ENCODE measurements at regions not wholly inside any gene's neighbourhood (a gene's known extent, or its start where the extent isn't known, plus 50 kb on each side); places are given as distances from the start of the nearest gene placed in this dataset.
"Not testable (repeated sequence)": the region's sequence is repeated elsewhere in the genome, so short reads cannot be mapped to it uniquely, and the experiment has no call there.

DNA sequence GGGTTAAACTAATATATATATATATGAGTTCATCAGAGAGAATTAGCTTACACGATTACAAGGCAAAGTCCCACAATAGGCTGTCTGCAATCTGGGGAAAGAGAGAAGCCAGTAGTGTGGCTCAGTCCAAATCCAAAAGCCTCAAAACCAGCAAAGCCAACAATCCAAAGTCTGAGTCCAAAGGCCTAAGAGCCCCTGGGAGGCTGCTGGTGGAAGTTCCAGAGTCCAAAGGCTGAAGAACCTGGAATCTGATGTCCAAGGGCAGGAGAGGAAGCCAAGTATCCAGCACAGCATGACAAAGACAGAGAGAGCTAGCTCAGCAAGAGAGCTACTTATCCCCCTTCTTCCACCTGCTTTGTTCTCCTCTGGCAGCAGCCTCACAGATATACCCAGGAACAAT, 274.7 kb upstream of the ID4 start:
- no peak for DNase-seq (ENCODE audit: low read depth in 4 of 4, low spot score in 3 of 4)

DNA sequence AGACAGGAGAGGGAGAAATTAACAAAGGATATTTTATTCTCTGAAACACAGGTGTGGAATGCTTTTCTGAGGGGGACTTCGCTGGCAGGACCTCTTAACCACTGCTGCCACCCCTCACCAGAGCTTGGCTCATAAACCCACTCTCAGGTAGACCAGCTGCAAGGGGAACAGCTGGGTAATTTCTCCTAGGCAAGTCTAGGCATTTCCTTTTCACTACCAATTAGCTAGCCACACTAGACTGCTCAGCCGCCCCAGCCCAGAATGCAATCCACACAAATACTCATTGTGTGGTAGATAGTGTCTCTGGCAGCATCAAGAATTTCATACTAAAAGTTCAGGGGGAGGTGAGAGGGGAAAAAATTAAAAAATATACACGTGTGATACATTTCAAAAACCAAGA, 267.6 kb upstream of the ID4 start:
- no peak for DNase-seq (ENCODE audit: low read depth in 4 of 4, low spot score in 3 of 4)

DNA sequence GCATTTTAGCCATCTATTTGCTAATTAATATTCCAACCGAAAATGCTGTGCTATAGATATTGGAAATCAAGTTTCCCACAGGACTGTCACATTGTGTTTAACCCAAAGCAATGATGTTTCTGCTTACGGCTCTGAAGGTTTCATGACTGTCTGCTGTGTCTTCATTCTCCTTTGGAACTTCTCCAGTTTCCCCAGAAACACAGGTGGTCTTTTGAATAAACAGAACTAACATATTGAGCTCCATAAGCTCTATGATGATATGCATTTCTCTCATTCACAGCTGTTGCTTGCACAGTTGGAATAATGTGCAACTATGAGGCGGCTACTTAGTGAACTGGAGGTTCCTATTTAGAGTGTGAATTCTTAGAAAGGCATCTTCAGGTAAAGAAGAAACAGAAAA, 266.0 kb upstream of the ID4 start:
- DNase-seq (ENCODE audit: low read depth in 4 of 4, low spot score in 3 of 4) = no peak

DNA sequence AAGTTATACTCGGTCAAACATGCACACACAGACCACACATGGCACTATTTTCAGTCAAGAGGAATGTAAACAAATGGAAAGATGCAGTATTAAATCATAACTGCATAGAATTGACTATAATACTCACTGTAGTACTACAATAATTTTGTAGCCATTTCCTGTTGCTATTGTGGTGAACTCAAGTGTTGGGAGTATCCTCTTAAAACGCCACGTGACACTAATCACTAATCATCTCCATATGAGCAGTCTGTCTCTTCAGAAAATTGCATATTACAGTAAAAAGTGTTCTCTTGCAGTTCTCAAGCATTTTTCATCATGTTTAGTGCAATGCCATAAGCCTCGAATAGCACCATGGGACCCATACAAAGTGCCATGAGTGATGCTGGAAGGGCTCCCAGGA, 258.7 kb upstream of the ID4 start:
- no peak for DNase-seq (ENCODE audit: low read depth in 4 of 4, low spot score in 3 of 4)

DNA sequence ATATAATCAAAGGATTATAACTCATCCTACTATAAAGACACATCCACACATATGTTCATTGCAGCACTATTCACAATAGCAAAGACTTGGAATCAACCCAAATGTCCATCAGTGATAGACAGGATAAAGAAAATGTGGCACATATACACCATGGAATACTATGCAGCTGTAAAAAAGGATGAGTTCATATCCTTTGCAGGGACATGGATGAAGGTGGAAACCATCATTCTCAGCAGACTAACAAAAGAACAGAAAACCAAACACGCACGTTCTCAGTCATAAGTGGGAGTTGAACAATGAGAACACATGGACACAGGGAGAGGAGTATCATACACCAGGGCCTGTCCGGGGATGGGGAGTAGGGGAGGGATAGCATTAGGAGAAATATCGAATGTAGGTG, 253.0 kb upstream of the ID4 start:
- DNase-seq (ENCODE audit: low read depth in 4 of 4, low spot score in 3 of 4) = not testable (repeated sequence)

DNA sequence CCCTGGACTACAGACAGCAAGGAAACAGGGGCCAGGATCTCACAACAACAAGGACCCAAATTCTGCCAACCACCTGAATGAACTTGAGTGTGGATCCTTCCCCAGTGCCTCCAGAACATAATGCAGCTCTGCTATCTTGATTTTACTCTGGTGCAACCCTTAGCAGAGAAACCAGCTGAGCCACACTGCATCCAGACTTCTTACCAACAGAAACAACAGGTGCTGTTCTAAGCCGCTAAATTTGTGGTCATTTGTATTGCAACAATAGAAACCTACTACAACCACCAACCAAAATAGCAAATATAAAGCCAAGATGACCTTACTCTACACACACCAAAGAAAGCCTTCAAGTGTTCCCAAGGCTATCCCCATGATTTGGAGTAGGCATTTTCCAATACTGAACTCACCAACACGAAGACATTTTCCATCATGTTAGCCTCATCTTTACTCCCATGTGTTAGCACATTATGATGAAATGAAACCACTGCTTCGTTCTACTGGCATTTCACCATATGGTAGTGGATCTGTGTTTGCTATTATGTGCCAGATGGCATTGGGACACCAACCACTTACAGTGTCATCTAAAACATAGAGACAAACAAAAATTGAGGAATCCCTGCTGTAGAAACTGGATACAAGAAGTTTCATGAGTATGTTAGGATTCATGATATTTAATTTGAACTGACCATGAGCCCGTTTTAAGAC, 249.8 kb upstream of the ID4 start:
- no peak for DNase-seq (ENCODE audit: low read depth in 4 of 4, low spot score in 3 of 4)

DNA sequence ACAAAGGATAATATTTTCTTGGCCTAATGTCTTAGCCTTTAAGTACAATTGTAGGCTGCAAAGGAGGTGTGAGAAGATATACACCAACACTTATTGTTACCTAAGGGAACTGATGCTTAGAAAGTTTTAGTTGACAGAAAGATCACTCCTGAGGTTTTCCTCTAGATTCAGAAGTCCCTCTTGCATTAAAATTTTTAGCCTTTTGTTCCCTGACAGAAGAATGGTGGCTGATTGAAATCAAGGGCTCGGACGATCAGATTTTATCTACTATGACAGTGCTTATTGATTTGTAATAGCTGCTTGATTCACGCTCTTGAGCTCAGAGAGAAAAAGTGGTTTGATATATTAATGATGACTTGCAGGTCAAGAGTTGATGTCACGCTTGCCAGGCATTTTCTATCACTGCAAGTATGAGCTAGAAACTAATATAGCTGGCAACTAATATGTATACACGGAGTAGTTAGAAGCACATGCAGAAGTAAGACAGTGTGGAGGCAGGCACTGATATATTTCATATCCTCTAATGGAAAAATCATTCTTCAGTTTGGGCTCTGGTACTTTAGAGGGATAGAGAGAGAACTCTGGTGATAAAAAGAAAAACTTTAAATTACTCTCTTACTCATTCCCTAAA, 246.6 kb upstream of the ID4 start:
- no peak for DNase-seq (ENCODE audit: low read depth in 4 of 4, low spot score in 3 of 4)

DNA sequence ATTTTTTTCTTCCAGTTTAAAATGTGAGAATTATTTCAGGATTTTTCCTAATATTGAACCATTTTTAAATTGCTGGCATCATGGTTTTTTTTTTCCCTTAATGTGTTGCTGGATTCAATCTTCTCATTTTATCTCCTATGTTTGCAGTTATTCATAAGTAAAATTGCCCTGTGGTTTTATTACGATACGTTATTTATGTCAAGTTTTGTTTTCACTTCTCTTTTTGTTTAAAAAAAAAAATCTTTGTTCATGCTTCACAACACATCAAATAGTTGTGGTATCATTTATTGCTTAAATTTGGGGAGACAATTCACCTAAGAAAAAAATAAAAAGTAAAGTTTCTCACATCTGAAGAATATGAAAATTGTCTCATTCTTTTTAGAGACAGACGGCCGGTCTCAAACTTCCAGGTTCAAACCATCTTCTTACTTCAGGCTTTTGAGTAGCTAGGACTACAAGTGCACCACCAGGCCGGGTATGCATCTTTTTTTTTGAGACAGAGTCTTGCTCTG, 239.3 kb upstream of the ID4 start:
- DNase-seq (ENCODE audit: low read depth in 4 of 4, low spot score in 3 of 4) = no peak

DNA sequence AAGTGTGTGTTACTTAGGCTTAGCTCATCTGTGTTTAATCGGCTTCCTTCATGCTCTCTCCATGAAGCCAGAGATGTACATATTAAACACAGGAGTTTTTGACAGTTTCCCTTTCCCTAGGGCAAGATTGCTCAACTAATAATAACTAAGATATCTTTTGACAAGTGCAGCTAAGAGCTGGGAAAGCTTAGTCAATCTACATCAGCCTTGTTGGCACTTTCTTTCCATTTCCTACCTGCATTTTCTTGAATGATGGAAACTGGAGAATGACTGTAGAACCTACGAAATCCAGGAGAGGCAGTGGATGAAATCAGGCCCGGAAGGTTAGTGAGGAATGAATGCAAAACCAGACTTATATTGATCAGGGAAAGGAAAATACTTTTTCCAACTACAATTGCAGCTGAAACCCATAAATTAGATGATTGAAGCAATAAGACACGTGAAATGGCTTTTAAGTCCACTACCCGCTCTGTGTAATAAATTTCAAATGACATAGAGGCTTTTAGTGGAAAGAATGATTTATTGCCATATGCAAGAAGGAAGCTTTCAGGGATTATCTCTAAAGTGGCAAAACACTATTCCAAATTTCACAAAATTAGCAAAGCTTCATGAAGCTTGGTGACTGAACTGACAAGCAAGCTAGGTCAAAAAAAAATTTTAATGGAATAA, 237.2 kb upstream of the ID4 start:
- DNase-seq (ENCODE audit: low read depth in 4 of 4, low spot score in 3 of 4) = no peak

DNA sequence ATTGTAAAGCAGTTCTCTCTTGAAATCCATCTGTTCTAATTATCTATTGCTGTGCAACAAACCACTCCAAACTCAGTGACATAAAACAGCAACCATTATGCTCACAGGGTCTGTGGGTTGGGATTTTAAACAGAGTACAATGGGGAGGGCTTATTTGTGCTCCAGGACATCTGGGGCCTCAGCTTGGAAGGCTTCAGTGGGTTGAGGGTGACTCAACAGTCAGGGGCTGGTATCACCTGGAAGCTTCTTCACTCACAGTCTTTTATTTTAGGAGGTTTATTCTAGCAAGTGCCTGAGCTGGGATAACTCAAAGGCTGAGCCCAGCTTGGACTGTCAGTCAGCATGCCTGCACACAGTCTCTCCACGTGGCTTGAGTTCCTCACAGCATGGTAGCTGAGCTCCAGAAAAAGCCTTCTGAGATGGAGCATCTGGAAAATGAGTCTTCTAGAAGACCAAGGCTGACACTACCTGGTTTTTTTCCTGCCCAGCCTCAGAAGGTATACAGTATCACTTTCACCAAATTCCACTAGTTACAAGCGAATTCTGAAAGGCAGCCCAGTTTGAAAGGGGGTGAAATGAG, 234.6 kb upstream of the ID4 start:
- no peak for DNase-seq (ENCODE audit: low read depth in 4 of 4, low spot score in 3 of 4)

DNA sequence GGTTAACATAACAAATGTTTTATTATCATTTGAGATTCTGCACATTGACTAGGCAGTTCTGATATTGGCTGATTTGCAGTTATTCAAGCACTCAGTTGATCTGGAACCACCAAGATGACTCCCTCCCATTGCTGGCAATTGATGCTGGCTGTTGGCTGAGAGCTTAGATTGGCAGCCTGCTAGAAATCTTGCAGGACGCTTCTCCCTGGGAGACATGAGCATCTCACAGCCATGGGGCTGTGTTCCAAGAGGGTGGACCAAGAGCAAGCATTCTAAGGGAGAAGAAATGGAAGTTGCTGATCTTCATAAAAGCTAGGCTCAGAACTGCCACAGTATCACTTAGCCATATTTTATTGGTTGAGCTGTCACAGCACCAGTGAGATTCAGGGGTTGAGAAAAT, 233.4 kb upstream of the ID4 start:
- DNase-seq (ENCODE audit: low read depth in 4 of 4, low spot score in 3 of 4) = no peak

DNA sequence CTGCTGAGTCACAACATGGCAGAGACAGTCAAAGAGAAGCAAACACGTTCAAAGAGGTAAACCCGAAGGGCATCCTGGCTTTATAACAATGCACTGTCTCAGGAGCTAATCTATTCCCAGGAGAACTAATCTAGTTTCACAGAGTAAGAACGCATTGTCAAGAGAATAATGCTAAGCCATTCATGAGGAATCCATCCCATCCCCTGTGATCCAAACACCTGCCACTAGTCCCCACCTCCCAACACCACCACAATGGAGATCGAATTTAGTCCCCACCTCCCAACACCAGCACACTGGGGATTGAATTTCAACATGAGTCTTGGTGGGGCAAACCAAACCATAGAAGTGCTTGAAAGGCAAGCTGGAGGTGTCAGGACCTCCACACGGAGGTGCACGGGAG, 231.5 kb upstream of the ID4 start:
- DNase-seq (ENCODE audit: low read depth in 4 of 4, low spot score in 3 of 4) = no peak

DNA sequence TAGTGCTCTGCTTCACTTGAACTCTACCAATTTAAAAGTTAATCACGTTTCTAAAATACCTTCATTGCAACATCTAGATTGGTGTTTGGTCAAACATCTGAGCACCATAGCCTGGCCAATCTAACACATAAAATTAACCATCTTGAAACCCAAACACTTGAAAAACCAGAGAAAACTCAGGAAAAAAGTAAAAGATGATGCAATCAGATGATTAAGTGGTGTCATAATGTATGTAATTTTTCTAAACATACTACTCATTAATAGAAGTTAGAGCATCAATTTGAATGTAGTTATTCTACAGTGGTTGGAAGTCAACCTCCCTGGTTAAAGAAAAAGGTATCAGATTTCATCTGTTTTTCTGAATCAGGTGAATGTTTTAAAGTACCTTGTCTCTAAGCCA, 228.6 kb upstream of the ID4 start:
- no peak for DNase-seq (ENCODE audit: low read depth in 4 of 4, low spot score in 3 of 4)

DNA sequence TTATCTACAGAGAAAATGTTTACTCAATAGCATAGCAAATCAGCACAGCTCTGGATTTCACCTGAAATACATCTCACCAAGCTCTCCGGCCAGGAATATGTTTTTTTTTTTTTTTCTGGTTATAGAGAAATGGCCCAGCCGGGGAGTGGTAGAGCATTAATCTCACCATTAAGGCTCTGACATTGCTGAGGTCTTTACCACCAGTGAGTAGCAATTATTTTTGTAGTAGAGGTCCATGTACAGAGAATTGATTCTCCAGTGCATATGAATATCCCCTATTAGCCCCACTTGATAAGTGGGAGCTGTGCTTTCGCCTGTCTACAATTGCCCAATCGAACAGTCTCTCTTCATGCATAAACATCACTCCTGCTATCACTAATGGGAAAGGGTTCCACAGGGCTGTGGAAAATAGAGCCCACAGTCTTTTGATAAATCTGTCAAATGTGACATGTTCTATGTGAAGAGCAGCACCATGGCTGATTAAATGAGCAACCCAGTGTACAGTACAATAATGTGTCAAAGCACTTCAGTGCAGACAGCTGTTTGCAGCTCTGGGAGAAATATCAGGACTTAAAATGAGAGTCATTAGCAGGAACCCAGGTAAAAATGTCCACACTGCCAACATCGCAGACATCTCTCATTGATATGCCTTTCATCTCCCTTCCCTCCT, 227.1 kb upstream of the ID4 start:
- no peak for DNase-seq (ENCODE audit: low read depth in 4 of 4, low spot score in 3 of 4)

DNA sequence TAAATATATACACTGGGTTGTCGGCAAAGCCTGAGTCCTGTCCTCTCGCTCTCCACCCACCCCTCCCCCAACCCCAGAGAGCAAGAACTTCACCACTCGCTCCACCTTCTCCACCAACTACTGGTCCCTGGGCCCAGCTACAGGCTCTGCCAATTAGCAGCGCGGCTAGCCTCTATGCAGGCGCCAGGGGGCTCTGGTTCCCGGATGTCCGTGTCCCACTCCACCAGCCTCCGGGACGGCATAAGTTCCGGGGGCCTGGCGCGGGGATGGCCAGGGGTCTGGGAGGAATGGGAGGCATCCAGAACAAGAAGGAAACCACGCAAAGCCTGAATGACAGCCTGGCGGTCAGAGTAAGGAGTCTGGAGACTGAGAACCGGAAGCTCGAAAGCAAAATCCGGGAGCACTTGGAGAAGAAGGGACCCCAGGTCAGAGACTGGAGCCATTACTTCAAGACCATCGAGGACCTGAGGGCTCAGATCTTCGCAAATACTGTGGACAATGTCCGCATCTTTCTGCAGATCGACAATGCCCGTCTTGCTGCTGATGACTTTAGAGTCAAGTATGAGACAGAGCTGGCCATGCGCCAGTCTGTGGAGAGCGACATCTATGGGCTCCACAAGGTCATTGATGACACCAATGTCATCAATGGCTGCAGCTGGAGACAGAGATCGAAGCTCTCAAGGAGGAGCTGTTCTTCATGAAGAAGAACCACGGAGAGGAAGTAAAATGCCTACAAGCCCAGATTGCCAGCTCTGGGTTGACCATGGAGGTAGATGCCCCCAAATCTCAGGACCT, 224.3 kb upstream of the ID4 start:
- not testable (repeated sequence) for DNase-seq (ENCODE audit: low read depth in 4 of 4, low spot score in 3 of 4)

DNA sequence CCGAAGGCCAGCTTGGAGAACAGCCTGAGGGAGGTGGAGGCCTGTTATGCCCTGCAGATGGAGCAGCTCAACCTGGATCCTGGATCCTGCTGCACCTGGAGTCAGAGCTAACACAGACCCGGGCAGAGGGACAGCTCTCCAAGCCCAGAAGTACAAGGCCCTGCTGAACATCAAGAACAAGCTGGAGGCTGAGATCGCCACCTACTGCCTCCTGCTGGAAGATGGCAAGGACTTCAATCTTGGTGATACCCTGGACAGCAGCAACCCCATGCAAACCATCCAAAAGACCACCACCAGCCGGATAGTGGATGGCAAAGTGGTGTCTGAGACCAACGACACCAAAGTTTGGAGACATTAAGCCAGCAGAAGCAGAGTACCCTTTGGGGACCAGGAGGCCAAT, 223.5 kb upstream of the ID4 start:
- no peak for DNase-seq (ENCODE audit: low read depth in 4 of 4, low spot score in 3 of 4)

DNA sequence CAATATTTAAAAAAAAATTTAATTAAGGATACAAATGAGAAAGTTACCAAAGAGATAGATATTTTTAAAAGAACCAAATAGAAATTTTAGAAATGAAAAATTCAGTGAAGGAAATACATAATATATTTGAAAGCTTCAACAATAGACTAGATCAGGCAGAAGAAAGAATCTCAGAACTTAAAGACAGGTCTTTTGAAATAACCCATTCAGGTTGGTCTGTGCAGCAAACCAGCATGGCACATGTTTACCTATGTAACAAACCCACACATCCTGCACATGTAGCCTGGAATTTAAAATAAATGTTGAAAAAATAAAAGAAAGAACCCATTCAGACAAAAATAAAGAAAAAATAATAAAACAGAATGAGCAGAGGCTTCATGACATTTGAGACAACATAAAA, 221.1 kb upstream of the ID4 start:
- DNase-seq (ENCODE audit: low read depth in 4 of 4, low spot score in 3 of 4) = no peak

DNA sequence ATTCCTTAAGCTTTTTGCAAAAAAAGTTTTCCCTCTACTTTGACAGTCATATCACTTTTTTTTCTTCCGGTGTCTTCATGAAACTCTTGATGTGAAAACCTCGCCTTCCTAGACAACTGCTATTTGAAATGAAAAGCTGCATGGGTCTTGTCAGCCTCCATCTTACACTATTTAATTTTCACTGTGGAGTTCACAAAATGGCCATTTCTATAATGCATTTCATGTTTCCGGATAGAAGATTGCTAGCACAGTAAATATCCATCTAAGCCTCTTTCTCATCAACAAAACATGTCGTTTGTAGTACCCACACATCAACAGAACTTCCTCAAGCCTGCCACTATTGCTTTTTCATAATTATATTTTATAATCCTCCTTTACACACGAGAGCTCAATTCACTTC, 204.9 kb upstream of the ID4 start:
- DNase-seq (ENCODE audit: low read depth in 4 of 4, low spot score in 3 of 4) = no peak

DNA sequence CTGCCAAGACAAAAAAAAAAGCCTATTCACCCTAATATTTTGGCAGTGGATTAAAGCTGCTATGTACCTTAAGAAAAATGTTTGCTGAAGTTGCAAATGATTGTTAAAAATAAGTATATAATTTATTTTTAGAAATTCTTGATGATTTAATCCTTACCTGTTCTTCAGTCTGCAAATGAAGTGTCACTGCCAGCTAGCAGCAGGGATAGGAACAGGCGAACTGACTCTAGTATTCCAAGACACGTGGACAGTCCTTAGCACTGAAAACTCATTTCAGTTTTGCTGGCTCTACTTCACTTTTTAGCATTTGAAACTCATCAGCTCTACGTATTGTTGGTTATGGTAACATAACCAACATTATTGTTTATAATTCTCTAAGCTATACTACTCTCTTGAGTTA, 204.4 kb upstream of the ID4 start:
- no peak for DNase-seq (ENCODE audit: low read depth in 4 of 4, low spot score in 3 of 4)

DNA sequence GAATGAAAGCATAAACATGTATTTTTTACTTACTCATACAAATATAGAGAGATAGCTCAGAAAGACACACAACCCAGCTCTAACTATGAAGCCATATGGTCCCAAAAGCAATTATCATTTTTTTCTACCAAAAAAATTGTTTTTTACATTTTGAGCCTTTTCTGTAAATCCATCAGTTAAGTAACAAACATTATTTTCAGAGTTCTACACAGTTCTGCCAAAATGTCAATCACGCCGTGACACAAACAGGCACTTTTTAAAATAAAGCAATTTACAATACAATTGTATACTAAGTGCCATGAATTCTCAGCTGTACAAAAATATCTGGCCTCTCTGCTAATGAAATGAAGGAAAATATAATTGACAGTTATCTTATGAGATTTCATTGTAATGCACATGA, 201.4 kb upstream of the ID4 start:
- DNase-seq (ENCODE audit: low read depth in 4 of 4, low spot score in 3 of 4) = no peak
